Esophagus muscularis mucosa (tissue), 4 donors: ENCODE measurements at regions not wholly inside any gene's neighbourhood (a gene's known extent, or its start where the extent isn't known, plus 50 kb on each side); places are given as distances from the start of the nearest gene placed in this dataset.

Experiments
- DNase-seq: peaks from one replicate; pipeline ENCODE4 v3.0.0-alpha.2; 2017; ENCODE audit errors: extremely low spot score
- H3K27ac ChIP-seq, 4 donors: fragments of 200-600 bp; sonication (generic); replicated peaks in 1 of 4; 1 replicate in 3 of 4; 2 replicates in 1 of 4; pipeline ENCODE4 v1.5.1; 2016 to 2019; ENCODE audit warnings: mild to moderate bottlenecking in 1 of 4
- H3K27me3 ChIP-seq, 4 donors: fragments of 200-600 bp; sonication (generic); one replicate each; pipeline versions ENCODE4 v1.5.1 to v1.6.0; 2016 to 2019
- H3K36me3 ChIP-seq, 4 donors: fragments of 200-600 bp; sonication (generic); one replicate each; pipeline ENCODE4 v1.5.1; 2016 to 2019
- H3K4me1 ChIP-seq, 4 donors: fragments of 200-600 bp; sonication (generic); one replicate each; pipeline ENCODE4 v1.5.1; 2016 to 2019
- H3K4me3 ChIP-seq, 4 donors: fragments of 200-600 bp; sonication (generic); 1 replicate in 2 of 4; 2 replicates in 2 of 4; pipeline ENCODE4 v1.5.1; 2016 to 2019; ENCODE audit warnings: mild to moderate bottlenecking in 4 of 4, moderate library complexity in 1 of 4
- H3K9me3 ChIP-seq, 4 donors: fragments of 200-600 bp; sonication (generic); 1 replicate in 3 of 4; 2 replicates in 1 of 4; pipeline ENCODE4 v1.5.1; 2016 to 2019
- CTCF ChIP-seq, 3 experiments: fragments of 200-600 bp in 2 of 3; fragments of 450-650 bp in 1 of 3; sonication (generic) in 2 of 3; IDR thresholded peaks; one replicate each; pipeline ENCODE4 v1.5.1; 2017 to 2019; ENCODE audit warnings: antibody characterized with exemption in 3 of 3, mild to moderate bottlenecking in 2 of 3, moderate library complexity in 1 of 3
- EP300 ChIP-seq: sonication (generic); formaldehyde crosslinking; IDR thresholded peaks from one replicate; pipeline ENCODE4 v1.6.1; 2017; ENCODE audit warnings: antibody characterized with exemption
- POLR2A ChIP-seq: fragments of 450-650 bp; IDR thresholded peaks from one replicate; pipeline ENCODE4 v1.6.1; 2017; ENCODE audit warnings: antibody characterized with exemption, moderate library complexity, mild to moderate bottlenecking, low read depth
- POLR2AphosphoS5 ChIP-seq, 2 donors: sonication (generic); formaldehyde crosslinking; IDR thresholded peaks; one replicate each; pipeline ENCODE4 v1.6.1; 2017; ENCODE audit warnings: antibody characterized with exemption in 2 of 2
- WGBS: methylation state at CpG from one replicate; pipeline ENCODE4 v1.1.5; 2018; 5-methylcytosine and 5-hydroxymethylcytosine counted together
- intact Hi-C: fragments of 100-400 bp; cut with DNase I; formaldehyde crosslinking; loops from one replicate; pipeline ENCODE4 v1.15.1; 2023

GRCh38 chr7:49172639-49173038 lies 248.3 kb downstream of the CDC14C start:
- H3K36me3 ChIP-seq, result no peaks in the 10 kb centered on the region
- H3K27me3 ChIP-seq, result no peaks in the 10 kb centered on the region
- no peak for DNase-seq
- no peak overlapping the region for H3K4me3 ChIP-seq
- intact Hi-C loops, result no loop called here
- H3K27ac ChIP-seq, result no peak overlapping the region
- TF ChIP-seq EP300, result no peak
- no peak for TF ChIP-seq POLR2AphosphoS5 (IDR thresholded peaks at IDR 0.05)
- no peak for TF ChIP-seq CTCF (IDR thresholded peaks at IDR 0.05)
- TF ChIP-seq POLR2A, result no peak
- 62% methylated on average over 1 of the region's 1 CpG for WGBS
- no peaks in the 10 kb centered on the region for H3K9me3 ChIP-seq
- no peaks in the 10 kb centered on the region for H3K4me1 ChIP-seq

- intact Hi-C loops, result no loop called here
- WGBS, result 80% methylated on average over 2 of the region's 2 CpGs
- Histone ChIP-seq H3K4me1 (no peaks in the 10 kb centered on the region), H3K27ac (no peak overlapping the region), H3K4me3 (no peak overlapping the region), H3K27me3 (no peaks in the 10 kb centered on the region), H3K36me3 (no peaks in the 10 kb centered on the region), H3K9me3 (no peaks in the 10 kb centered on the region)
- no peak for TF ChIP-seq POLR2A
- no peak for TF ChIP-seq EP300
- TF ChIP-seq POLR2AphosphoS5 (IDR thresholded peaks at IDR 0.05), result no peak
- no peak for TF ChIP-seq CTCF (IDR thresholded peaks at IDR 0.05)
- DNase-seq, result no peak
Observed at GRCh38 chr7:49174396-49174795, 250.0 kb downstream of the CDC14C start.

- Histone ChIP-seq H3K4me1 (no peaks in the 10 kb centered on the region), H3K27me3 (no peaks in the 10 kb centered on the region), H3K9me3 (no peaks in the 10 kb centered on the region), H3K27ac (no peak overlapping the region), H3K36me3 (no peaks in the 10 kb centered on the region), H3K4me3 (no peak overlapping the region)
- intact Hi-C loops, result no loop called here
- 74% methylated on average over 3 of the region's 3 CpGs for WGBS
- DNase-seq, result no peak
- no peak for TF ChIP-seq POLR2A
- TF ChIP-seq POLR2AphosphoS5 (IDR thresholded peaks at IDR 0.05), result no peak
Observed at GRCh38 chr7:49187543-49188268, 263.4 kb downstream of the CDC14C start.

GRCh38 chr7:49228426-49229098 lies 304.2 kb downstream of the CDC14C start:
- Histone ChIP-seq H3K4me3 (no peak overlapping the region), H3K4me1 (no peaks in the 10 kb centered on the region), H3K9me3 (no peaks in the 10 kb centered on the region), H3K27ac (no peak overlapping the region), H3K27me3 (no peaks in the 10 kb centered on the region), H3K36me3 (no peaks in the 10 kb centered on the region)
- intact Hi-C loops, result no loop called here
- TF ChIP-seq EP300, result no peak
- TF ChIP-seq CTCF (IDR thresholded peaks at IDR 0.05), result no peak
- TF ChIP-seq POLR2A, result no peak
- no peak for TF ChIP-seq POLR2AphosphoS5 (IDR thresholded peaks at IDR 0.05)
- 51% methylated on average over 2 of the region's 2 CpGs for WGBS
- no peak for DNase-seq

GRCh38 chr7:49229246-49229645 lies 304.9 kb downstream of the CDC14C start:
- Histone ChIP-seq H3K27ac (no peak overlapping the region), H3K36me3 (no peaks in the 10 kb centered on the region), H3K4me3 (no peak overlapping the region), H3K4me1 (no peaks in the 10 kb centered on the region), H3K9me3 (no peaks in the 10 kb centered on the region), H3K27me3 (no peaks in the 10 kb centered on the region)
- DNase-seq, result no peak
- intact Hi-C loops, result no loop called here
- 77% methylated on average over 6 of the region's 6 CpGs for WGBS
- TF ChIP-seq POLR2AphosphoS5 (IDR thresholded peaks at IDR 0.05) (no peak), POLR2A (no peak), EP300 (no peak), CTCF (IDR thresholded peaks at IDR 0.05) (no peak)
